Posterior cingulate gyrus (tissue), 11 donors: ENCODE measurements at regions not wholly inside any gene's neighbourhood (a gene's known extent, or its start where the extent isn't known, plus 50 kb on each side); places are given as distances from the start of the nearest gene placed in this dataset.
"Not testable (repeated sequence)": the region's sequence is repeated elsewhere in the genome, so short reads cannot be mapped to it uniquely, and the experiment has no call there.

ENCODE experiments used
- DNase-seq, 10 donors: peaks; one replicate each; pipeline versions ENCODE4 v3.0.0 to v3.0.0-alpha.2; 2020 to 2021; ENCODE audit warnings: mixed read lengths in 3 of 10
- intact Hi-C: fragments of 100-400 bp; cut with DNase I; formaldehyde crosslinking; loops from one replicate; pipeline ENCODE4 v1.15.1; 2023

GRCh38 chr7:91750091-91750490 lies 130.4 kb downstream of the MTERF1 start:
- no peak for DNase-seq
- intact Hi-C loops, result no loop called here

DNA sequence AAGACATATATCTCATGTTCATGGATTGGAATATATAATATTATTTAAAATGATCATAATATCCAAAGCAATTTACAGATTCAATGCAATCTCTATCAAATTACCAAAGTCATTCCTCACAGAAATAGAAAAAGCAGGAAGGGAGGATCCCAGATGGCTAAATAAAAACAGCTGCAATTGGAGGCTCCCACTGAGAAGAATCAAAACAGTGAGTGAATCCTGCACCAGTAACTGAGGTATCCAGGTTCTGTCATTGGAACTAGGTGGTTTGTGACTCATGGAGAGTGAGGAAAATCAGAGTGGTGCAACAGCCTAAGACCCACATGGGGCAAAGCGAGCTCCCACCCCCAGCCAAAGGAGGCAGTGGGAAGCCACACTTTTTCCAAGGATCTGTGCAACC lies 128.4 kb downstream of the MTERF1 start:
- intact Hi-C loops, result no loop called here
- DNase-seq, result no peak

DNA sequence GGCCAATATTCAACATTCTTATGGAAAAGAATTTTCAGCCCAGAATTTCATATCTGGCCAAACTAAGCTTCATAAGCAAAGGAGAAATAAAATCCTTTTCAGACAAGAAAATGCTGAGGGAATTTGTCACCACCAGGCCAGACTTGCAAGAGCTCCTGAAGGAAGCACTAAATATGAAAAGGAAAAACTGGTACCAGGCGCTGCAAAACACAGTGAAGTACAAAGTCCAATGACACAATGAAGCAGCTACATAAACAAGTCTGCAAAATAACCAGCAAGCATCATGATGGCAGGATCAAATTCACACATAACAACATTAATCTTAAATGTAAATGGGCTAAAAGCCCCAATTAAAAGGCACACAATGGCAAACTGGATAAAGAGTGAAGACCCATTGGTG lies 126.2 kb downstream of the MTERF1 start:
- intact Hi-C loops, result not testable (repeated sequence)

DNA sequence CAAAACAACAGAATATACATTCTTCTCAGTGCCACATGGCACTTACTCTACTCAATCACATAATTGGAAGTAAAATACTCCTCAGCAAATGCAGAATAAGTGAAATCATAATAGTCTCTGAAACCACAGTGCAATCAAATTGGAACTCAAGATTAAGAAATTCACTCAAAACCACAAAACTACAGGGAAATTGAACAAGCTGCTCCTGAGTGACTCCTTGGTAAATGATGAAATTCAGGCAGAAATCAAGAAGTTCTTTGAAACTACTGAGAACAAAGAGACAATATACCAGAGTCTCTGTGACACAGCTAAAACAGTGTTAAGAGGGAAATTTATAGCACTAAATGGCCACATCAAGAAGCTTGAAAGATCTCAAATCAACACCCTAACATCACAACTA lies 125.4 kb downstream of the MTERF1 start:
- DNase-seq, intact Hi-C loops: not testable (repeated sequence)

More for the DNA sequence above, 126.2 kb downstream of the MTERF1 start:
- not testable (repeated sequence) for DNase-seq

- no peak for DNase-seq
- intact Hi-C loops, result no loop called here
Measured at GRCh38 chr7:91759205-91759863, 121.2 kb downstream of the MTERF1 start.

- intact Hi-C loops, result no loop called here
Measured at GRCh38 chr7:91767820-91768219, 112.7 kb downstream of the MTERF1 start.

DNA sequence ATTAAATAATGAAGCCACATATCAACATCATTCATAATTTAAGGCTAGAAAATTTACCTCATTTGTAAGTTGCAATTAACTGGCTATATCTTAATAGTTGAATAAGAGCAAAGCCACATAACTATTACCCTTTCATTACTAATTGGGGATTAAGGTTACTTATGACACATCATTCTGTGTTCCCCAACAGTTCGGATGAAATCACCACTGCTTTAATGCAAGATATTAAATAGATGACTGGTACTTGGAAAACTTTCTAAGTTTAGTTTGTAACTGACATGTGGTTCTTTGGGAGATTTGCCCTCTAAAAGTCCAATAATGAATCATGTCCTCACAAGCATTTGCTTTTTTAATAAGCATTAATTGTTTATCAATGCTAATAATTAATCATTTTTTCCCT lies 109.1 kb downstream of the MTERF1 start:
- intact Hi-C loops, result no loop called here
- no peak for DNase-seq

More at GRCh38 chr7:91767820-91768219, 112.7 kb downstream of the MTERF1 start:
- peak in 1 of 10 donors; percentile 37 for DNase-seq

- no peak for DNase-seq
- intact Hi-C loops, result no loop called here
Measured at GRCh38 chr7:91771921-91772815, 108.3 kb downstream of the MTERF1 start.

- DNase-seq, result no peak
- intact Hi-C loops, result no loop called here
Measured at GRCh38 chr7:91776171-91776570, 104.3 kb downstream of the MTERF1 start.

GRCh38 chr7:91777522-91777921 lies 103.0 kb downstream of the MTERF1 start:
- intact Hi-C loops, result no loop called here
- DNase-seq, result no peak

DNA sequence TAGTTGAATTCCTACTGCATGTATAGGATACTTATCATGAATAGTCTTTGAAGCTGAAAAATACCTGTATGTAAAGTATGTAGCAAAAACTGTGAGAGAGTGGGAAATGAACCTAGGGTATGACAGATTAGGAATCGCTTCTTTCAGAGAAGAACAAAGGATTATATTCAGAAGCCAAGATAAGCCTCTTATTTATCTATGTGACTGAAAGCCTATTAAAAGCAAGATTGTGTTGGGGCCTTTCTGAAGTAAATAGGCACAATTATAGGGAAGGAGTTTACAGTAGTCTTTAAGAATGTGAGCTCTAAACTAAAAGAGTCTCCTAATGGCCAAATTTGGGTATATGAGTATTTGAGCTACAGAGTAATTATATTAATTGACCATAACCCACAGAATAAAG lies 102.1 kb downstream of the MTERF1 start:
- intact Hi-C loops, result no loop called here
- DNase-seq, result no peak

DNA sequence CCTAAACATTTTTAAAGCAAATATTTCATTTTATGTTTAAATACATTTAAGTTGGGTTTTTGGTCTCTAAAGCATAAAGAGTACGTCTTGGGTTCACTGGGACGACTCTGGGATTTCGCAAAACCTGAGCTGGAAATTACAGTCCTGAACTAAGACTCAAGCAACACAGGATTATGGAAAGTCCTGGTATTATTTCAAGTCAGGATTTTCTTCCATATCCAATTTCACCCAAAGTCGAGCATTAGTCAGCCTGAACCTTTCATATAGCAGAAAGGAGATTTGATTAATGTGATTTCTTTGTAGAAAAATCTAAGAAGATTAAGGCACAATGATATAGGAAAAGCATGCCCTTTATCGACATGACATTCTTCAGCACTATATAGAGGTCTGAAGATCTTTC lies 100.0 kb downstream of the MTERF1 start:
- no peak for DNase-seq
- intact Hi-C loops, result loop anchor here (5.0 kb wide), 1 partner anchor 688 kb away; no protein-coding TSS in a partner anchor

DNA sequence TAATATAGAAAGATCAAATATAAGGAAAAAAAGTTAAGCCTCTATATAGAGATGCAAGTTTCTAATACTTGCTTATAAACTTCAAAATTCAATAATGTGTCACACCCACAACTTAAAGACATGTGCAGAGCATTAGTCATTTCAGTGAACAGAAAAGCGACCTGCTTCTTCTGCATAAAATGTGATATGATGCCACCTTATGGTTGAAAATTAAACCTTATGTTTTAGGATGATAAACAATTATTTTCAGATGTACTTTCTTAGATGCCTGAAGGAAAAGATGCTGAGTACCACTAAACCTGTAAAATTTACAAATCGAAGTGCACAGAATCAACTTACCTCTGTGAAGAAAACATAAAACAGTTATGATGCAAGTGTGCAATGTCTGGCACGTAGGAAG lies 96.0 kb downstream of the MTERF1 start:
- no peak for DNase-seq
- intact Hi-C loops, result loop anchor here (5.0 kb wide), 1 partner anchor 692 kb away; no protein-coding TSS in a partner anchor

DNA sequence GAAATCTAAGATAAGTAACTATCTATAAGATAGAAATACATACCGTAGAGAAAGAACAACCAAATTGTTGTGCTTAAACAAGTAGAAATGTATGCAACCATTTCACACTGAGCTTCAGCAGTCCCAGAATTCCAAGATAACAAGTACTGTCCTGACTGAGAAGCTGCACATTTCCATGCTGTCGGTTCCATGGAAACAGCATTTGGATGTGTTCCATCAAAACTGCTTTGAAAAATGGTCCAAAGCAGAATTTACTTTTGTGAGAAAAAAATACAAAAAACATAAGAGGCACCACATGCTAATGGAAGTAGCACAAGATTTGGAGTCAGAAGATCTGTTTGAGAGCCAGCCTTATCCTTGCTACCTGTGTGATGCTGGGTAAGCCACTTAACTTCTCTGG lies 92.6 kb downstream of the MTERF1 start:
- intact Hi-C loops, result no loop called here
- DNase-seq, result no peak

GRCh38 chr7:91789086-91789485 lies 91.4 kb downstream of the MTERF1 start:
- no peak for DNase-seq
- intact Hi-C loops, result no loop called here

GRCh38 chr7:91789558-91789957 lies 90.9 kb downstream of the MTERF1 start:
- intact Hi-C loops, result no loop called here
- no peak for DNase-seq

DNA sequence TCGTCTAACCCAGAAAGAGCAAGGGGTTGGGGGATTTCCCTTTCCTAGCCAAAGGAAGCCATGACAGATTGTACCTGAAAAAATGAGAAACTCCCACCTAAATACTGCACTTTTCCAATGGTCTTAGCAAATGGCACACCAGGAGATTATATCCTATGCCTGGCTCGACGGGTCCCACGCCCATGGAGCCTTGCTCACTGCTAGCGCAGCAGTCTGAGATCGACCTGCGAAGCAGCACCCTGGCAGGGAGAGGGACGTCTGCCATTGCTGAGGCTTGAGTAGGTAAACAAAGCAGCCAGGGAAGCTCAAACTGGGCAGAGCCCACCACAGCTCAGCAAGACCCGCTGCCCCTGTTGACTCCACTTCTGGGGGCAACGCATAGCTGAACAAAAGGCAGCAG lies 89.9 kb downstream of the MTERF1 start:
- peak in 1 of 10 donors; percentile 69 for DNase-seq
- intact Hi-C loops, result not testable (repeated sequence)

GRCh38 chr7:91796122-91796521 lies 84.4 kb downstream of the MTERF1 start:
- intact Hi-C loops, result no loop called here
- DNase-seq, result no peak

DNA sequence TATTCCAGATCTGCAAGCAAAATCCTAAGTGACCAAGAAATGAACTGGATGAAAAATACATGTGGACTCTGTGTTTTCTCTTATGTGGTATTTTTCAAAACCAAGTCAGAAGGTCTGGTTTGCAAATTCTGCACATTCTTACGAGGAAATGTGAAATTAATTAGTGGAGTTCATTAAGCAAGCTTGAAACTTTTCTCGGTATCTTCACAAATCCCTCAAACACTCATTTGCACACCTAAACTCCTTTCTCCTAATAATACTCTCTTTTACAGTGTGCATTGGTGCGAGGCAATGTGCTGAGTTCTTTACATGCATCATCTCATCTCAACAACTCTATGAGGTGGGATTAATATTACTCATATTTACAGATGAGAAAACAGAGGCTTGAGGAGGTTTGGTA lies 82.1 kb downstream of the MTERF1 start:
- DNase-seq, result no peak
- intact Hi-C loops, result no loop called here

- DNase-seq, result peak in 2 of 10 donors; percentile 54 to 74
- intact Hi-C loops, result no loop called here
Measured at GRCh38 chr7:91800389-91800788, 80.1 kb downstream of the MTERF1 start.

DNA sequence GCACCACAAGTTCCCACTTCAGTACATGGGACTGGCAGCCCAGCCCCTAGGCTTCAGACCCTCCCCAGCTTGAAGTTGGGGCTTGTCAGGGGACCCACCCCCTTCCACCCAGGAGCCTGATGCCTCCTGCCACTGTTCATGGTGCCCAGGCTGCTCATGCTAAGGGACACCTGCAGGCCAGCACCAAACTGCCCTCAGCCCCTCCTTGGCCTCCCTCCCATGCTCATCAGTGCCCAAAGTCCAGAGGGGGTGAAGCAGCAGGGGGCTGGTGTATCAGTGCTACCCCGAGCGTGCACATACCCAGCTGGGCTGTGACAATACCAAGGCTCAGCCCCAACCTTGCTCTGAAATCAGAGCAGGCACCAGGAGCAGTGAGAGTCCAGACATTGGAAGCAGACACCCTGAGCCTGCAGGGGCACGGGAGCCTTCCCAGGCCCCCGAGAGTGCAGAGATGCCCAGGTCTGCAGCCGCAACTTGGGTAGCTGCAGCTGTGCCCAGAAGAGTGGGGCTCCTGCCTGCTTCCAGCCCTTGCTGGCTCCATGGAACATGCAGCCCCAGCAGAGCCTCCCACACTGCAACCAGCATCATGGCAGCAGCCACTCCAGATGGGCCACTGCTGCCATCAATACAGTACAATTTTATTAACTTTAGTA lies 79.0 kb downstream of the MTERF1 start:
- peak in 2 of 10 donors; percentile 49 to 66 for DNase-seq
- intact Hi-C loops, result no loop called here
